H1 (cell line): ENCODE measurements at regions not wholly inside any gene's neighbourhood (a gene's known extent, or its start where the extent isn't known, plus 50 kb on each side); places are given as distances from the start of the nearest gene placed in this dataset.

ENCODE experiments used
- CTCF ChIA-PET: fragments of 300-600 bp; sonication (Branson Sonifier 250); formaldehyde crosslinking; loops from one replicate; lab custom pipeline; 2021; ENCODE audit not compliant: partially characterized antibody; lab: Charles Lee
- POLR2A ChIA-PET: fragments of 300-600 bp; sonication (Branson Sonifier 250); formaldehyde crosslinking; loops from one replicate; lab custom pipeline; 2021; ENCODE audit warnings: inconsistent platforms; ENCODE audit not compliant: partially characterized antibody; lab: Charles Lee
- DNase-seq, 2 experiments: peaks; one replicate each; pipeline versions ENCODE4 v3.0.0 to v3.0.0-alpha.2; 2010 to 2022; ENCODE audit warnings: low spot score in 2 of 2, low read depth in 1 of 2, mixed read lengths in 1 of 2
- FAIRE-seq: peaks from 2 replicates; lab custom pipeline; 2011; peaks lifted over from hg19 to GRCh38; lab: Jason Lieb, UNC
- H2AFZ ChIP-seq: 2 replicates; pipeline ENCODE4 v1.8.1; 2012; ENCODE audit warnings: low read length, inconsistent platforms
- H2AK5ac ChIP-seq: 2 replicates; pipeline ENCODE4 v1.6.1; 2013; ENCODE audit warnings: low read depth, low read length
- H2BK120ac ChIP-seq: replicated peaks from 2 replicates; pipeline ENCODE3; 2013; ENCODE audit warnings: low read depth, low read length, inconsistent platforms
- H2BK12ac ChIP-seq: 2 replicates; pipeline ENCODE4 v1.6.1; 2013; ENCODE audit warnings: low read depth, low read length
- H2BK15ac ChIP-seq: 2 replicates; pipeline ENCODE4 v1.6.1; 2013; ENCODE audit warnings: low read length
- H2BK20ac ChIP-seq: 2 replicates; pipeline ENCODE4 v1.6.1; 2013; ENCODE audit warnings: low read length
- H2BK5ac ChIP-seq: 2 replicates; pipeline ENCODE4 v1.6.1; 2013; ENCODE audit warnings: low read depth, low read length
- H3K14ac ChIP-seq: 2 replicates; pipeline ENCODE4 v1.6.1; 2013; ENCODE audit warnings: inconsistent platforms; ENCODE audit not compliant: insufficient read length
- H3K18ac ChIP-seq: 2 replicates; pipeline ENCODE4 v1.6.1; 2013; ENCODE audit warnings: low read length; ENCODE audit errors: extremely low read depth
- H3K23ac ChIP-seq: 2 replicates; pipeline ENCODE4 v1.6.1; 2013; ENCODE audit warnings: inconsistent platforms; ENCODE audit not compliant: insufficient read length
- H3K23me2 ChIP-seq: 2 replicates; pipeline ENCODE4 v1.6.1; 2013; ENCODE audit warnings: low read depth, low read length
- H3K27ac ChIP-seq: 2 replicates; pipeline ENCODE4 v1.6.1; 2011; ENCODE audit warnings: low read depth, low read length, inconsistent platforms
- H3K27me3 ChIP-seq, 4 experiments: replicated peaks in 1 of 4; 1 replicate in 1 of 4; 2 replicates in 3 of 4; pipeline versions ENCODE4 v1.6.1 to v1.8.1; 2011 to 2013; ENCODE audit warnings: low read length in 3 of 4, mild to moderate bottlenecking in 3 of 4, inconsistent platforms in 2 of 4, mixed read lengths in 2 of 4, moderate library complexity in 1 of 4; ENCODE audit not compliant: control insufficient read depth in 3 of 4, insufficient read depth in 3 of 4; ENCODE audit errors: extremely low read depth in 1 of 4
- H3K36me3 ChIP-seq, 4 experiments: 2 replicates each; pipeline versions ENCODE4 v1.6.1 to v1.8.1; 2011 to 2013; ENCODE audit warnings: mild to moderate bottlenecking in 4 of 4, low read length in 3 of 4, moderate library complexity in 2 of 4, control low read depth in 1 of 4, inconsistent platforms in 1 of 4; ENCODE audit not compliant: insufficient read depth in 4 of 4, control insufficient read depth in 2 of 4
- H3K4ac ChIP-seq: replicated peaks from 2 replicates; pipeline ENCODE3; 2013; ENCODE audit warnings: low read length, low read depth, mixed read lengths, inconsistent platforms; ENCODE audit not compliant: insufficient read length
- H3K4me1 ChIP-seq, 4 experiments: replicated peaks in 1 of 4; 1 replicate in 1 of 4; 2 replicates in 3 of 4; pipeline versions ENCODE4 v1.6.1 to v1.8.1; 2011 to 2013; ENCODE audit warnings: low read length in 3 of 4, inconsistent platforms in 2 of 4, mixed read lengths in 1 of 4; ENCODE audit not compliant: insufficient read depth in 4 of 4, control insufficient read depth in 3 of 4
- H3K4me2 ChIP-seq, 2 experiments: 2 replicates each; pipeline versions ENCODE4 v1.6.1 to v1.8.1; 2011 to 2013; ENCODE audit warnings: low read depth in 2 of 2, low read length in 2 of 2, control low read depth in 1 of 2, inconsistent platforms in 1 of 2, mild to moderate bottlenecking in 1 of 2; ENCODE audit not compliant: insufficient read depth in 1 of 2
- H3K4me3 ChIP-seq, 4 experiments: fragments of 200-600, 300-600 bp in 1 of 4; sonication (generic), shearing (Covaris generic), sonication (Bioruptor Twin) in 1 of 4; 2 replicates each; pipeline versions ENCODE4 v1.5.1 to v1.8.1; 2011 to 2016; ENCODE audit warnings: low read length in 4 of 4, low read depth in 3 of 4, control low read depth in 2 of 4, inconsistent platforms in 2 of 4, mild to moderate bottlenecking in 2 of 4, mixed read lengths in 1 of 4, moderate library complexity in 1 of 4; ENCODE audit not compliant: insufficient read depth in 2 of 4; ENCODE audit errors: extremely low read depth in 1 of 4
- H3K56ac ChIP-seq: replicated peaks from 2 replicates; pipeline ENCODE3; 2013; ENCODE audit warnings: low read depth, mild to moderate bottlenecking, mixed read lengths, low read length, inconsistent platforms; ENCODE audit not compliant: insufficient read length
- H3K79me1 ChIP-seq: 2 replicates; pipeline ENCODE4 v1.6.1; 2013; ENCODE audit warnings: low read depth, low read length, control low read depth
- H3K79me2 ChIP-seq, 2 experiments: 2 replicates each; pipeline versions ENCODE4 v1.6.1 to v1.8.1; 2012 to 2013; ENCODE audit warnings: low read length in 2 of 2, mild to moderate bottlenecking in 2 of 2, inconsistent platforms in 1 of 2; ENCODE audit not compliant: insufficient read depth in 2 of 2, control insufficient read depth in 1 of 2
- H3K9ac ChIP-seq, 4 experiments: replicated peaks in 1 of 4; 1 replicate in 1 of 4; 2 replicates in 3 of 4; pipeline versions ENCODE4 v1.6.1 to v1.8.1; 2011 to 2013; ENCODE audit warnings: low read depth in 3 of 4, low read length in 3 of 4, control low read depth in 2 of 4, mild to moderate bottlenecking in 2 of 4, moderate library complexity in 2 of 4, inconsistent platforms in 1 of 4; ENCODE audit errors: extremely low read depth in 1 of 4
- H3K9me3 ChIP-seq, 2 experiments: 2 replicates each; pipeline versions ENCODE4 v1.6.1 to v1.8.1; 2012 to 2013; ENCODE audit warnings: mild to moderate bottlenecking in 2 of 2, moderate library complexity in 2 of 2, control low read depth in 1 of 2, inconsistent platforms in 1 of 2, low read depth in 1 of 2, low read length in 1 of 2, mixed read lengths in 1 of 2; ENCODE audit not compliant: insufficient read depth in 2 of 2
- H4K20me1 ChIP-seq, 2 experiments: replicated peaks in 1 of 2; 2 replicates each; pipeline versions ENCODE3 to v1.8.1; 2011 to 2013; ENCODE audit warnings: inconsistent platforms in 2 of 2, low read length in 2 of 2, mild to moderate bottlenecking in 1 of 2; ENCODE audit not compliant: insufficient read depth in 2 of 2, control insufficient read depth in 1 of 2
- H4K5ac ChIP-seq: 2 replicates; pipeline ENCODE4 v1.6.1; 2013; ENCODE audit warnings: low read length, low read depth, mixed read lengths, inconsistent platforms; ENCODE audit not compliant: insufficient read length
- H4K8ac ChIP-seq: 2 replicates; pipeline ENCODE4 v1.8.0; 2013; ENCODE audit warnings: mild to moderate bottlenecking, moderate library complexity, low read length, inconsistent platforms; ENCODE audit not compliant: insufficient read depth; ENCODE audit errors: extremely low read depth
- H4K91ac ChIP-seq: replicated peaks from 2 replicates; pipeline ENCODE3; 2013; ENCODE audit warnings: low read length, mixed read lengths, inconsistent platforms; ENCODE audit not compliant: insufficient read length
- CBX5 ChIP-seq: fragments of 300-800, 300-1000 bp; sonication (generic); IDR thresholded peaks from 2 replicates; pipeline ENCODE4 v1.7.1; 2016; ENCODE audit warnings: antibody characterized with exemption, low read length, low read depth
- CTBP2 ChIP-seq: IDR thresholded peaks from 2 replicates; pipeline ENCODE4 v1.7.0; 2011; ENCODE audit warnings: borderline replicate concordance, mild to moderate bottlenecking, moderate library complexity, mixed read lengths, low read length; ENCODE audit not compliant: insufficient read depth, insufficient read length
- FOSL1 ChIP-seq: IDR thresholded peaks from 2 replicates; pipeline ENCODE4 v1.6.1; 2011; ENCODE audit warnings: mild to moderate bottlenecking, low read depth, low read length, moderate library complexity; ENCODE audit not compliant: insufficient read depth
- NRF1 ChIP-seq: IDR thresholded peaks from 2 replicates; pipeline ENCODE4 v1.6.1; 2011; ENCODE audit warnings: mild to moderate bottlenecking, low read depth, low read length, improper control_type of control experiment
- RFX5 ChIP-seq: IDR thresholded peaks from 2 replicates; pipeline ENCODE4 v1.6.1; 2011; ENCODE audit warnings: low read depth, low read length, improper control_type of control experiment, borderline replicate concordance
- SIRT6 ChIP-seq: IDR thresholded peaks from one replicate; pipeline ENCODE4 v1.7.1; 2012; ENCODE audit warnings: low read length, inconsistent platforms
- SP4 ChIP-seq: IDR thresholded peaks from 2 replicates; pipeline ENCODE4 v1.6.1; 2012; ENCODE audit warnings: low read length, inconsistent platforms
- TEAD4 ChIP-seq: IDR thresholded peaks from 2 replicates; pipeline ENCODE4 v1.6.1; 2012; ENCODE audit warnings: low read depth, low read length, inconsistent platforms, mixed read lengths
- WGBS, 2 experiments: shearing (Covaris generic) in 1 of 2; methylation state at CpG; one replicate each; pipeline versions ENCODE4 v1.1.6 to v1.1.7; 2013 to 2015; ENCODE audit warnings: low lambda C conversion rate in 2 of 2, mixed read lengths in 2 of 2, inconsistent platforms in 1 of 2, low coverage in 1 of 2, missing lambda C conversion rate in 1 of 2; ENCODE audit not compliant: insufficient replicate concordance in 2 of 2, insufficient coverage in 1 of 2, insufficient read length in 1 of 2; ENCODE audit errors: extremely low coverage in 1 of 2, missing lambda C conversion rate in 1 of 2; 5-methylcytosine and 5-hydroxymethylcytosine counted together

DNA sequence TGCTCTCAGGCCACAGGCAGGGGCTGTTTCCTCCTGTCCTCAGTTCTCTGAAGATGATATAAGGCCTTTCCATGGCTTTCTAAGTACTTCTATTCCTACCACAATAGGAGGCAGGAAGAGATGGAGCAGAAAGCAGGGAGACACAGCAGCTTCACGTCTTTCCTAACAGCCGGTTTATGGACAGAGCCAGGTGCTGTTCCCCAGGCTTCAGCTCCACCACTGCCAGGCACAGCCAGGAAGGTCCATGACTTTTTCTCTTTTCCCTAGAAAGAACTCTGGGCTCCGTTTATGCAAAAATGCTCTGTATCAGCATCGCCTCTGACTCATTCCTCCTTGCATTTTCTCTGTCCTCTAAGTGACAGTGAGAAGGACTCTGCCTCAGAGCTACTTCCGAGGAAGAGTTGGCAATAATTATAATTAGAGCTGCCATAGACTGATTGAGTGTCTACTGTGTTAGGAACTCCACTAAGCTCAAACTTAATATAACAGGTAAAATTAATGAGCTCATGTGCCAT, 478.5 kb downstream of the RASEF start:
- Histone ChIP-seq H3K4me3 (no peak overlapping the region), H4K8ac (no peak overlapping the region), H2AK5ac (no peak overlapping the region), H3K4ac (no peak overlapping the region), H3K9ac (no peak overlapping the region), H2BK12ac (no peak overlapping the region), H3K23ac (no peak overlapping the region), H3K18ac (no peak overlapping the region), H2BK15ac (no peak overlapping the region), H3K9me3 (no peaks in the 10 kb centered on the region), H3K79me1 (no peaks in the 10 kb centered on the region), H3K56ac (no peak overlapping the region), H4K5ac (no peak overlapping the region), H3K27ac (no peak overlapping the region), H2BK20ac (no peak overlapping the region), H3K14ac (no peak overlapping the region), H2AFZ (no peak overlapping the region), H3K27me3 (no peaks in the 10 kb centered on the region), H4K91ac (no peak overlapping the region), H3K4me1 (no peaks in the 10 kb centered on the region), H2BK5ac (no peak overlapping the region), H3K4me2 (no peak overlapping the region), H3K23me2 (no peaks in the 10 kb centered on the region), H4K20me1 (no peaks in the 10 kb centered on the region), H3K36me3 (no peaks in the 10 kb centered on the region; a peak in 1 of 8 replicates), H3K79me2 (no peaks in the 10 kb centered on the region), H2BK120ac (no peak overlapping the region)
- ChIA-PET CTCF (interaction anchor here (0.9 kb wide), 1 partner anchor 22 kb away, joined by 3 read pairs; no protein-coding TSS in a partner anchor), POLR2A (no interaction called here)
- FAIRE-seq = no peak
- no peak for DNase-seq
- 91% methylated on average over 5 of the region's 5 CpGs; no CpG with 5 or more reads in 1 of the 2 experiments for WGBS, 2 experiments
- no peak for TF ChIP-seq SIRT6
- TF ChIP-seq CBX5 = no peak
- no peak for TF ChIP-seq CTBP2
- no peak for TF ChIP-seq FOSL1
- no peak for TF ChIP-seq RFX5
- no peak for TF ChIP-seq NRF1
- no peak for TF ChIP-seq SP4
- TF ChIP-seq TEAD4 = no peak
